ENCODE measurements at regions not wholly inside any gene's neighbourhood (a gene's known extent, or its start where the extent isn't known, plus 50 kb on each side); places are given as distances from the start of the nearest gene placed in this dataset.
"Not testable (repeated sequence)": the region's sequence is repeated elsewhere in the genome, so short reads cannot be mapped to it uniquely, and the experiment has no call there.

DNA sequence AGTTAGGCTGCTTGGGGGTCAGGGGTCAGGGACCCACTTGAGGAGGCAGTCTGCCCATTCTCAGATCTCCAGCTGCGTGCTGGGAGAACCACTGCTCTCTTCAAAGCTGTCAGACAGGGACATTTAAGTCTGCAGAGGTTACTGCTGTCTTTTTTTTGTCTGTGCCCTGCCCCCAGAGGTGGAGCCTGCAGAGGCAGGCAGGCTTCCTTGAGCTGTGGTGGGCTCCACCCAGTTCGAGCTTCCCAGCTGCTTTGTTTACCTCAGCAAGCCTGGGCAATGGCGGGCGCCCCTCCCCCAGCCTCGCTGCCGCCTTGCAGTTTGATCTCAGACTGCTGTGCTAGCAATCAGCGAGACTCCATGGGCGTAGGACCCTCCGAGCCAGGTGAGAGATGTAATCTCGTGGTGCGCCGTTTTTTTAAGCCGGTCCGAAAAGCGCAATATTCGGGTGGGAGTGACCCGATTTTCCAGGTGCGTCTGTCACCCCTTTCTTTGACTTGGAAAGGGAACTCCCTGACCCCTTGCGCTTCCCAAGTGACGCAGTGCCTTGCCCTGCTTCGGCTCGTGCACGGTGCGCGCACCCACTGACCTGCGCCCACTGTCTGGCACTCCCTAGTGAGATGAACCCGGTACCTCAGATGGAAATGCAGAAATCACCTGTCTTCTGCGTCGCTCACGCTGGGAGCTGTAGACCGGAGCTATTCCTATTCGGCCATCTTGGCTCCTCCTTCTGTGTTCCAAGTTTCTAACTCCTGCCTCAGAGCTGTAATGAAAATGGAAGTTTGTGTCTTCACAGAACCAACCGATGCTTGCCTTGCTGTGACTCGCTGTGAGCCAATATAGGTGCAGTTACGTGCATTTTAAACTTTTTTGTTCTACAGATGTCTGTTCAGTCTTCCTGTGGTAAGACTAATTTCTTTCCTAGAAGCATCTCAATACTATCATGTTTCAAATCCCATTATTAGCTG is 156.8 kb upstream of the RPS23 start:
- not testable (repeated sequence) for ATAC-seq (ENCODE audit: low read depth in 2 of 2); H3K36me3 Mint-ChIP-seq; H3K27ac Mint-ChIP-seq

DNA sequence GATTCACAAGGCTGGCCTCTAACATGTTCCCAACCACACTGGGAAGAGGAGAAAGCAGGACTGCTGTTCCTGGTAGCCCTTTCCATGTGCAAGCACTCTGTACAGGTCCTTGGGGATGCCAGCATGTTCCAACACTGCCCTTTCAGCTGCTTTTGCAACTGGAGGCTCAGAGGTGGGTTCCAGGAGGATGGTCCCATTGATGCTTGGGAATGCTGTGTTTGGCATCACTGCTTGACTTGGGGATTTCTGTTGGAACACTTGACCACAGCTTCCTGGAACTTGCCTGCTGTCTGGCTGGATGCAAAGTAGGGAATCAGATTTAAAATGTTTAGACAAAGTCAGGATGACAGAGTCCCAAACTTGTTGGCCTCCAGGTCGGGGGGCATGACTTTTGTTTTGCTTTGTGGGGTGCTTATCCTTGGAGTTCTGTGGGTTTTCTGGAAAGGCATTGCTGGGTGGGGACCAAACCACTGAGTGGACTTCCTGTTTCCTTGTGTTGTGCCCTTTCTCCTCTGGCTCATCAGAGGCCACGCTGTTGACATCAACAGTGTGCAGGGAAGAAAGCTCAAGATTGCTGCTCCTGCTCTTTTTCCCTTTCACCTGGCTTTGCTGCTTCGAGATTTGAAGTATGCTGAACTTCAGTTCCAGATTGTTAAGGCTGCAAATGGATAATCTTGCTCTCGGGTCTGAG is 148.5 kb upstream of the RPS23 start:
- Histone ChIP-seq H3K36me3 (ENCODE audit: control insufficient read depth, insufficient read depth, low read length) (no peaks in the 10 kb centered on the region), H3K4me3 (ENCODE audit: low read depth, low read length) (no peak overlapping the region), H3K9me3 (ENCODE audit: control insufficient read depth in 2 of 2, low read length in 2 of 2) (no peaks in the 10 kb centered on the region), H3K4me1 (ENCODE audit: control insufficient read depth, insufficient read depth, low read length, poor library complexity, severe bottlenecking) (no peaks in the 10 kb centered on the region), H3K27ac (ENCODE audit: insufficient read depth, low read length, poor library complexity, severe bottlenecking) (no peak overlapping the region), H3K27me3 (ENCODE audit: control insufficient read depth, insufficient read depth, low read length) (no peaks in the 10 kb centered on the region)
- no peak for DNase-seq
- Mint-ChIP-seq H3K9me3 (peaks cover 0 to 1% (median 0%) of the 10 kb centered on the region in 7 donors), H3K27ac (no peak overlapping the region), H3K4me1 (no peaks in the 10 kb centered on the region), H3K36me3 (no peaks in the 10 kb centered on the region), H3K4me3 (no peak overlapping the region), H3K27me3 (no peaks in the 10 kb centered on the region)
- no peak for ATAC-seq (ENCODE audit: low read depth in 2 of 2)

More for the DNA sequence above, 156.8 kb upstream of the RPS23 start:
- H3K4me3 ChIP-seq (ENCODE audit: low read depth, low read length); H3K9me3 Mint-ChIP-seq; H3K36me3 ChIP-seq (ENCODE audit: control insufficient read depth, insufficient read depth, low read length); H3K9me3 ChIP-seq (ENCODE audit: control insufficient read depth in 2 of 2, low read length in 2 of 2); H3K27ac ChIP-seq (ENCODE audit: insufficient read depth, low read length, poor library complexity, severe bottlenecking); H3K4me3 Mint-ChIP-seq; DNase-seq; H3K27me3 ChIP-seq (ENCODE audit: control insufficient read depth, insufficient read depth, low read length); H3K27me3 Mint-ChIP-seq; H3K4me1 Mint-ChIP-seq; H3K4me1 ChIP-seq (ENCODE audit: control insufficient read depth, insufficient read depth, low read length, poor library complexity, severe bottlenecking): not testable (repeated sequence)

DNA sequence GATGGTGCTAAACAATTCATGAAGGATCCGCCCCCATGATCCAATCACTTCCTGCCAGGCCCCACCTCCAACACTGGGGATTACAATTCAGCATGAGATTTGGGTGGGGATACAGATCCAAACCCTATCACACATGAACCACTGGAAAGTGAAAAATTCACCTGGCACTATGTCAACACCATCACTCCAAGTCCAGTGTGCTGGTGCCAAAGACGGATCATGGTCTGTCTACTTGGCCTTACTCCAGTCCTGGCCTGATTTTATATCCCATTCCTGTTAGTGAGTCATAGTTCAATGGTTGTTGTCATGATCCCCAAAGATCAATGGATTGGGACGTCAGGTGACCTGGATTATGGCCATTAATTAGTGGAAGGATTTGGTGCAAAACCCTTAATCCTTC is 147.4 kb upstream of the RPS23 start:
- ATAC-seq (ENCODE audit: low read depth in 2 of 2) (no peak), DNase-seq (no peak)
- Histone ChIP-seq H3K27me3 (ENCODE audit: control insufficient read depth, insufficient read depth, low read length) (no peaks in the 10 kb centered on the region), H3K4me1 (ENCODE audit: control insufficient read depth, insufficient read depth, low read length, poor library complexity, severe bottlenecking) (no peaks in the 10 kb centered on the region), H3K36me3 (ENCODE audit: control insufficient read depth, insufficient read depth, low read length) (no peaks in the 10 kb centered on the region), H3K9me3 (ENCODE audit: control insufficient read depth in 2 of 2, low read length in 2 of 2) (no peaks in the 10 kb centered on the region), H3K4me3 (ENCODE audit: low read depth, low read length) (no peak overlapping the region), H3K27ac (ENCODE audit: insufficient read depth, low read length, poor library complexity, severe bottlenecking) (no peak overlapping the region)
- no peaks in the 10 kb centered on the region for H3K36me3 Mint-ChIP-seq
- no peaks in the 10 kb centered on the region for H3K27me3 Mint-ChIP-seq
- no peak overlapping the region for H3K4me3 Mint-ChIP-seq
- H3K4me1 Mint-ChIP-seq, result no peaks in the 10 kb centered on the region
- H3K9me3 Mint-ChIP-seq, result peaks cover 0 to 1% (median 0%) of the 10 kb centered on the region in 7 donors
- H3K27ac Mint-ChIP-seq, result no peak overlapping the region

DNA sequence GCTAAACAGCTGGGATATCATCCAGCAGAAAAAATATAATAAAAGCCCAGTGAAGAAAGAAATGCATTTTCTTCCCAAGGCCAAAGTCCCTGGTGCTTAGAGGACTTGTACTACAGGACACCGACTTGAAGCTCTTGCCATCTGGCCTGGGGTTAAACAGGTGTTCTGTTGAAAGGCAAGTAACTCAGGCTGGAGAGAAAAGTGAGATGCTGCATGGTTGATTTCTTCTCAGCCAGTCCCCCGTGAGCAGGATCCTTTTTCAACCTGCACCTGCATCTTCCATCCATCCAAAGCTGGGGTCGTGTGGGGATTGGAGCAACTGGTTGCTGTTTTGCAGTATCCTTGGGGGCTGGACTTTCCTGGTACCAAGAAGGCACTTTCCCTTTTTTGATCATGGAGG is 146.1 kb upstream of the RPS23 start:
- H3K36me3 ChIP-seq (ENCODE audit: control insufficient read depth, insufficient read depth, low read length), result no peaks in the 10 kb centered on the region
- Mint-ChIP-seq H3K4me1 (no peaks in the 10 kb centered on the region), H3K36me3 (no peaks in the 10 kb centered on the region), H3K27ac (no peak overlapping the region), H3K27me3 (no peaks in the 10 kb centered on the region), H3K4me3 (no peak overlapping the region), H3K9me3 (peaks cover 0 to 1% (median 0%) of the 10 kb centered on the region in 7 donors)
- H3K4me3 ChIP-seq (ENCODE audit: low read depth, low read length), result no peak overlapping the region
- H3K27ac ChIP-seq (ENCODE audit: insufficient read depth, low read length, poor library complexity, severe bottlenecking), result no peak overlapping the region
- H3K4me1 ChIP-seq (ENCODE audit: control insufficient read depth, insufficient read depth, low read length, poor library complexity, severe bottlenecking), result no peaks in the 10 kb centered on the region
- ATAC-seq (ENCODE audit: low read depth in 2 of 2) (no peak), DNase-seq (no peak)
- H3K9me3 ChIP-seq (ENCODE audit: control insufficient read depth in 2 of 2, low read length in 2 of 2), result no peaks in the 10 kb centered on the region
- no peaks in the 10 kb centered on the region for H3K27me3 ChIP-seq (ENCODE audit: control insufficient read depth, insufficient read depth, low read length)

DNA sequence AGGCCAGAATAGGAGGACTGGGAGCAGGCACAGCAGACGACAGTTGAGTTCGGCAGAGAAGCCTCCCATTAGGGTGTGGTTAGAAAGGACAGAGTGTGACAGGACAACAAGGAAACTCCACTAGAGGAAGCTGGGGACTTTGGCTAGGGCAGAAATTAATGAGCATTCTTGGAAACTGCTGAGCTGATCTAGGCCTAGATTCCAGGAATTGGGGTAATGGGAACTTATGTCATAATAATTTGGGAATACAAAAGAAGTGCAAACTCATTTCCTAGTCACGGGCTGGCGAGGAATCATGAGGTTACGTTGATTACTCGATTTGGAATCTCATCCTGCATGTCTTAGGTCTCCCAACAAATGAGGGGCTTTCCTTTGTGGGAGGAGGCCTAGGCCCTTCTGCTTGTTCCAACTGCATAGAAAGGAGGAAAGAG is 144.6 kb upstream of the RPS23 start:
- no peak for ATAC-seq (ENCODE audit: low read depth in 2 of 2)
- Histone ChIP-seq H3K4me1 (ENCODE audit: control insufficient read depth, insufficient read depth, low read length, poor library complexity, severe bottlenecking) (no peaks in the 10 kb centered on the region), H3K27me3 (ENCODE audit: control insufficient read depth, insufficient read depth, low read length) (no peaks in the 10 kb centered on the region), H3K36me3 (ENCODE audit: control insufficient read depth, insufficient read depth, low read length) (no peaks in the 10 kb centered on the region), H3K4me3 (ENCODE audit: low read depth, low read length) (no peak overlapping the region), H3K9me3 (ENCODE audit: control insufficient read depth in 2 of 2, low read length in 2 of 2) (no peaks in the 10 kb centered on the region), H3K27ac (ENCODE audit: insufficient read depth, low read length, poor library complexity, severe bottlenecking) (no peak overlapping the region)
- H3K4me1 Mint-ChIP-seq, result no peaks in the 10 kb centered on the region
- H3K36me3 Mint-ChIP-seq, result no peaks in the 10 kb centered on the region
- peaks cover 0 to 2% (median 0%) of the 10 kb centered on the region in 7 donors for H3K9me3 Mint-ChIP-seq
- H3K4me3 Mint-ChIP-seq, result no peak overlapping the region
- no peaks in the 10 kb centered on the region for H3K27me3 Mint-ChIP-seq
- no peak for DNase-seq
- no peak overlapping the region for H3K27ac Mint-ChIP-seq

DNA sequence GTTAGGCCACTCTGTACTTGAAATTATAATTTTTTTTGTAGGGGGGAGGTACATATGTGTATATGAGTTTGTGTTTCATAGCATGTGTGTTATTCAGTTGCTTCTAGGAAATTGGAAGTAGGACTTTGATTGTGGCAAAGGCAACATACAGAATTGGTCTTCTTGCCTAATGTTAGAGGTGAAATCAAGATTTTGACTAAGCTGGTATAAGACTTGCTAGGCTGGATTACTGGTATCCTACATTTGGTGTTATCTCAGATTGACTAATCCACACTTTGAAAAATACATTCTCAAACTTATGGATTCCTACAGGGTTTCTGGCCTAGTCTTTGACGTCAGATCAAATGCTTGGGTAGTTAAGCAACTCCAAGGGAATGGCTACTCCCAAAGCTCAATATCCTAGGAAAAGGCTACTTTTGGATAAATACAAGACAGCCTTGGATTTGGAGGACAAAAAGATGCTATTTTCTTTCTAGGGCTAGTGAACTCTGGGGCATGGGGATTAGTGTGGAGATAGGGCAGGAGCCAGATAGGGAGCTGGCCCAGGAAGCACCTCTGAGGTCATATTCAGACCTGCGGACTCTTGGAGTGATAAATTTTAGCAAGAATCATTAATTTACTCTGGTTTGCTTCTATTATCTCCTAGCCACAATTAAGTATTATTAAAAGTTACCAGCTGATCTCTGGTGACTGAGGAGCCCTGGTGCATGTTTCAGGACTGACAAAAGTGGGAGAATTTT is 144.0 kb upstream of the RPS23 start:
- H3K27me3 Mint-ChIP-seq, result no peaks in the 10 kb centered on the region
- Histone ChIP-seq H3K36me3 (ENCODE audit: control insufficient read depth, insufficient read depth, low read length) (no peaks in the 10 kb centered on the region), H3K9me3 (ENCODE audit: control insufficient read depth in 2 of 2, low read length in 2 of 2) (no peaks in the 10 kb centered on the region), H3K4me3 (ENCODE audit: low read depth, low read length) (no peak overlapping the region), H3K27me3 (ENCODE audit: control insufficient read depth, insufficient read depth, low read length) (no peaks in the 10 kb centered on the region), H3K4me1 (ENCODE audit: control insufficient read depth, insufficient read depth, low read length, poor library complexity, severe bottlenecking) (no peaks in the 10 kb centered on the region), H3K27ac (ENCODE audit: insufficient read depth, low read length, poor library complexity, severe bottlenecking) (no peak overlapping the region)
- ATAC-seq (ENCODE audit: low read depth in 2 of 2) (no peak), DNase-seq (no peak)
- no peaks in the 10 kb centered on the region for H3K36me3 Mint-ChIP-seq
- no peaks in the 10 kb centered on the region for H3K4me1 Mint-ChIP-seq
- H3K27ac Mint-ChIP-seq, result no peak overlapping the region
- H3K4me3 Mint-ChIP-seq, result no peak overlapping the region
- H3K9me3 Mint-ChIP-seq, result peaks cover 0 to 2% (median 0%) of the 10 kb centered on the region in 7 donors

DNA sequence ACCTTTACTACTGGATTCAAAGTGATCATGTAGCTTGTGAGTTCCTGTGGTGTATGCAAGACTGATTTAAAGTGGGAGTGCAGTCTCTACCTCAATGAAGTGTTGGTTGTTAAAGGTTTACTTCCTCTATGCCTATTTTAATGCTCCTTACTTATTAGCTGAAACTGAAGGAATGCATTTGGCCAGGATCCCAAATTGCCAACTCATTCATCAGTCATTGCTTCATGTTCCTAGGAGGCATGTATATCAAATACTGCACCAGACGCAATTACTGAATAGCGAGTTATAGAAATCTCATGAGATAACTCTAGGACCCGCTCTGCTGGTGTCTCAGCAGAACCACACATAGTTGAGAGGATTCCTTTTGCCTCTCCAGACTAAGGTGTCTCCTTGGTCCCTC is 143.0 kb upstream of the RPS23 start:
- no peaks in the 10 kb centered on the region for H3K36me3 ChIP-seq (ENCODE audit: control insufficient read depth, insufficient read depth, low read length)
- Mint-ChIP-seq H3K27ac (no peak overlapping the region), H3K9me3 (peaks cover 0 to 2% (median 0%) of the 10 kb centered on the region in 7 donors), H3K4me3 (no peak overlapping the region), H3K27me3 (no peaks in the 10 kb centered on the region), H3K36me3 (no peaks in the 10 kb centered on the region), H3K4me1 (no peaks in the 10 kb centered on the region)
- ATAC-seq (ENCODE audit: low read depth in 2 of 2) (no peak), DNase-seq (no peak)
- H3K9me3 ChIP-seq (ENCODE audit: control insufficient read depth in 2 of 2, low read length in 2 of 2), result no peaks in the 10 kb centered on the region
- H3K4me1 ChIP-seq (ENCODE audit: control insufficient read depth, insufficient read depth, low read length, poor library complexity, severe bottlenecking), result no peaks in the 10 kb centered on the region
- no peak overlapping the region for H3K4me3 ChIP-seq (ENCODE audit: low read depth, low read length)
- no peak overlapping the region for H3K27ac ChIP-seq (ENCODE audit: insufficient read depth, low read length, poor library complexity, severe bottlenecking)
- no peaks in the 10 kb centered on the region for H3K27me3 ChIP-seq (ENCODE audit: control insufficient read depth, insufficient read depth, low read length)
